Right atrium auricular region (tissue), 2 donors: ENCODE measurements at regions not wholly inside any gene's neighbourhood (a gene's known extent, or its start where the extent isn't known, plus 50 kb on each side); places are given as distances from the start of the nearest gene placed in this dataset.

Experiments used
- DNase-seq: peaks from one replicate; pipeline ENCODE4 v3.0.0-alpha.2; 2019; ENCODE audit warnings: low spot score
- H3K27ac ChIP-seq, 2 donors: fragments of 200-600 bp; sonication (generic); 1 replicate in 1 of 2; 2 replicates in 1 of 2; pipeline ENCODE4 v1.5.1; 2016 to 2019
- H3K27me3 ChIP-seq, 2 donors: fragments of 200-600 bp; sonication (generic); one replicate each; pipeline versions ENCODE4 v1.5.1 to v1.6.0; 2017 to 2019
- H3K36me3 ChIP-seq: fragments of 200-600 bp; sonication (generic); one replicate; pipeline ENCODE4 v1.5.1; 2016
- H3K4me1 ChIP-seq, 2 donors: fragments of 200-600 bp; sonication (generic); one replicate each; pipeline versions ENCODE4 v1.5.1 to v1.6.0; 2017 to 2019
- H3K4me3 ChIP-seq, 2 donors: fragments of 200-600 bp; sonication (generic); 1 replicate in 1 of 2; 2 replicates in 1 of 2; pipeline ENCODE4 v1.5.1; 2017 to 2019; ENCODE audit warnings: mild to moderate bottlenecking in 1 of 2, moderate library complexity in 1 of 2
- H3K9me3 ChIP-seq, 2 donors: fragments of 200-600 bp; sonication (generic); one replicate each; pipeline ENCODE4 v1.5.1; 2019
- TF ChIP-seq, protein P1 (sequence below), 2 donors: fragments of 200-600 bp; sonication (generic); IDR thresholded peaks; one replicate each; pipeline ENCODE4 v1.5.1; 2019; ENCODE audit warnings: antibody characterized with exemption in 2 of 2

DNA sequence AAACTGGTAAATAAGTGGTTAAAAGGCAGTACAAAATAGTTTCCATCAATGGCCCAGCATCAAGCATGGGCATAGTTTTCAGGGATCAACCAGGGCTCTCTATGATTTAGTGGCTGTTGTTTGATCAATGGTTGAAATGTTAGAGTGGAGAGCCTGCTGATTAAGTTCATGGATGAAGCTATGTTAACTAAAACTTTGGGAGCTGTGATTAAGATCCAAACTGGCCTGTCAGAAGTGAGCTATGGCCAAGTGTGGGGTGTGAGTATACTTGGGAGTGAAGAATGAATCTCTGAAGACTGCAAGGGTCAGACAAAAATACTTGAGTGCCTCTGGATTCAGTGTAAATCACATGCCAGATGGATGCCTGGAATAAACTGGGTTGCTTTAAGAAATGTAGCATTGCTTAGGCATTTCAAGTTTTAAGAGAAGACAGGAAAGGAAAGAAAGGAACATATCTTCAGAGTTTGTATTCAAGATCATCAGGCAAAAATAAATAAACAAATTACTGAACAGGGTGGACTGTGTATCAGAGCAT is 422.2 kb upstream of the ADAMTS9 start:
- DNase-seq = no peak
- peaks cover 0 to 5% of the 10 kb centered on the region in 2 donors for H3K4me1 ChIP-seq
- TF ChIP-seq, protein P1, sequence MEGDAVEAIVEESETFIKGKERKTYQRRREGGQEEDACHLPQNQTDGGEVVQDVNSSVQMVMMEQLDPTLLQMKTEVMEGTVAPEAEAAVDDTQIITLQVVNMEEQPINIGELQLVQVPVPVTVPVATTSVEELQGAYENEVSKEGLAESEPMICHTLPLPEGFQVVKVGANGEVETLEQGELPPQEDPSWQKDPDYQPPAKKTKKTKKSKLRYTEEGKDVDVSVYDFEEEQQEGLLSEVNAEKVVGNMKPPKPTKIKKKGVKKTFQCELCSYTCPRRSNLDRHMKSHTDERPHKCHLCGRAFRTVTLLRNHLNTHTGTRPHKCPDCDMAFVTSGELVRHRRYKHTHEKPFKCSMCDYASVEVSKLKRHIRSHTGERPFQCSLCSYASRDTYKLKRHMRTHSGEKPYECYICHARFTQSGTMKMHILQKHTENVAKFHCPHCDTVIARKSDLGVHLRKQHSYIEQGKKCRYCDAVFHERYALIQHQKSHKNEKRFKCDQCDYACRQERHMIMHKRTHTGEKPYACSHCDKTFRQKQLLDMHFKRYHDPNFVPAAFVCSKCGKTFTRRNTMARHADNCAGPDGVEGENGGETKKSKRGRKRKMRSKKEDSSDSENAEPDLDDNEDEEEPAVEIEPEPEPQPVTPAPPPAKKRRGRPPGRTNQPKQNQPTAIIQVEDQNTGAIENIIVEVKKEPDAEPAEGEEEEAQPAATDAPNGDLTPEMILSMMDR (IDR thresholded peaks at IDR 0.05) = no peak
- no peaks in the 10 kb centered on the region for H3K9me3 ChIP-seq
- H3K36me3 ChIP-seq = no peaks in the 10 kb centered on the region
- H3K27me3 ChIP-seq = no peaks in the 10 kb centered on the region
- no peak overlapping the region for H3K27ac ChIP-seq
- H3K4me3 ChIP-seq = no peak overlapping the region

DNA sequence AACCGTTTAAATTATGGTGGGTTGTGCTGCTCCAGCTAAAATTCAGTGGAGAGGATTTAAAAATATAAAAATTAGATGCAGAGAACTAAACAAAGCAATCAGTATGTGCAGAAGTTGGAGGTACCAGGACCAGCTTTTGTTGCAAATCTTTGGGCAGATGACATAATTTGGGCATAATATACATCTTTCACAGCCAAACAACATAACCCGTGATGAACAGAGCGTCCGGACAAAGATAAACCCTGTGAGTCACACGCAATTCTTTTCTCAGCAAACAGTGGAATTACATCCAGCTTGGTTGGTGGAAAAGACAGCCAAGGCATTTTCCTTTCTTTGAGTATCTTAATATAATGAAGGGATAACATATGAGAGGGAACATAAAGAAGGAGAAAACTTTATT is 419.4 kb upstream of the ADAMTS9 start:
- Histone ChIP-seq H3K36me3 (no peaks in the 10 kb centered on the region), H3K27me3 (no peaks in the 10 kb centered on the region), H3K27ac (no peak overlapping the region), H3K4me1 (peaks cover 0 to 5% of the 10 kb centered on the region in 2 donors), H3K9me3 (no peaks in the 10 kb centered on the region), H3K4me3 (no peak overlapping the region)
- DNase-seq = no peak
- TF ChIP-seq, protein P1 (IDR thresholded peaks at IDR 0.05) = no peak

DNA sequence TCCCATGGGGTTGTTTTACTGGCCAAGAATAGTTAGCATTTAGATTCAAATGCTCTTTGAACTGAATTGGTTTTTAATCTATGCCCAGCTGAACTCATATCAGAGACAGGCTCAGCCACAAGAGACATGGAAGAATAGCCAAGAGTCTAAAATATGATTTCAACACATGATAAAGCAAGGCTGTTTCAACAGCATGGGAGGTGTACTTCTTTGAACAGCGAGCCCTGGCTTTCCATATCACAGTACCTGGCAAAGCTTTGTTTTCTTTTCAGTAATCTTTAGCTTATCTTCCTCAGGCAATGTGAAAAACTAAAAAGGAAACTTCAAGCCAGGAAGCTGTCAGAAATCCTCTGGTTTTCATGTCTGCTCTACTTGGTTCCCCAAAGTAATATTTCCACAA is 413.6 kb upstream of the ADAMTS9 start:
- Histone ChIP-seq H3K4me1 (no peaks in the 10 kb centered on the region), H3K27me3 (no peaks in the 10 kb centered on the region)

DNA sequence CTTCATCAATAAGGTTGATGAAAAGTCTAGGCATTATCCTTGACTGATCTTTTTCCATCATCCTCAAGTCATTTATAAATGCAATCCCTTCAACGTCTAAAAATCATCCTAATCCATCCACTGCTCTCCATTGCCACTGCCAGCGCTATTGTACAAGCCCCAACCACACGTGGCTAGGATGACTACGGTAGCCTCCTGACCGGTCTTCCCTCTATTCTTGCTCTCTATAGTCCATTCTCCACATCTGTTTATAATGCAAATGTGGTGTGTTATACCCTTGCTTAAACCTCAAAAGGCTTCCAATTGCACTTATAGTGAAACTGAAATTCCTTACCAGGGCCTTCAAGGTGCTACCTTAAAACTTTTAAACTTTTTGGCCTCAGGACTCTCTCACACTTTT is 410.6 kb upstream of the ADAMTS9 start:
- H3K27me3 ChIP-seq = no peaks in the 10 kb centered on the region
- no peaks in the 10 kb centered on the region for H3K9me3 ChIP-seq
- TF ChIP-seq, protein P1 (IDR thresholded peaks at IDR 0.05) = no peak
- no peaks in the 10 kb centered on the region for H3K4me1 ChIP-seq
- no peak overlapping the region for H3K27ac ChIP-seq
- H3K36me3 ChIP-seq = no peaks in the 10 kb centered on the region
- no peak for DNase-seq
- H3K4me3 ChIP-seq = no peak overlapping the region

More for the DNA sequence above, 413.6 kb upstream of the ADAMTS9 start:
- H3K27ac ChIP-seq = no peak overlapping the region
- H3K9me3 ChIP-seq = no peaks in the 10 kb centered on the region
- DNase-seq = no peak
- TF ChIP-seq, protein P1 (IDR thresholded peaks at IDR 0.05) = no peak
- no peak overlapping the region for H3K4me3 ChIP-seq
- no peaks in the 10 kb centered on the region for H3K36me3 ChIP-seq

DNA sequence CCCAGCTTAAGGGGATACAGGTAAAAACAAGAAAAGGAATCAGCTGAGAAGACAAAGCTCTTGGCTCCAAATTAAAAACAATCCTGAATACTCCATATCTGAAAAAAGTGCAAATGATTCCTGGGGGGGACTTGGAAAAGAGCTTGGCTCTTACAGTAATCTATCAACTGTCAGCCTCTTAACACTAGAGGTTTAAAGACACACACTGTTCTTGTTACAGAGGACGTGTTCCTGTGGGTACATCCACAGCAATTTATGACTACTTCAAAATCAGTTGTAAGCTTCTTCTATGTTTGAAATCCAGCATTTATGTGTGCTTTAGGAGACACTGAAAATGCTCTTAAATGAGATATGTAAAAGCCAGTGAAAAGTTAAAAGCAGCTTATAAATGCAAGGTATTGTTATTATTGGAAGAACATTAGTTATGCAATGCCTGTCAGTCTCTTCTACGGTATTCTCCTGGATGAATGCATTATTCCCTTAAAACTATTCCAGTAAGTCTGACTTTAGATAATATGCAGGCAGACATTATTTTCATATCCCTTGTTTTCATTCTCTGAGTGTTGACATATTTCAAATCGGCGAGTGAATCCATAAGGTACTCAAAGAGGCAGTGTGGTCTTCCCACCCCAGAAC is 408.4 kb upstream of the ADAMTS9 start:
- Histone ChIP-seq H3K4me1 (no peaks in the 10 kb centered on the region), H3K27ac (no peak overlapping the region), H3K27me3 (no peaks in the 10 kb centered on the region), H3K4me3 (no peak overlapping the region), H3K9me3 (no peaks in the 10 kb centered on the region), H3K36me3 (no peaks in the 10 kb centered on the region)
- TF ChIP-seq, protein P1 (IDR thresholded peaks at IDR 0.05) = no peak
- DNase-seq = no peak

DNA sequence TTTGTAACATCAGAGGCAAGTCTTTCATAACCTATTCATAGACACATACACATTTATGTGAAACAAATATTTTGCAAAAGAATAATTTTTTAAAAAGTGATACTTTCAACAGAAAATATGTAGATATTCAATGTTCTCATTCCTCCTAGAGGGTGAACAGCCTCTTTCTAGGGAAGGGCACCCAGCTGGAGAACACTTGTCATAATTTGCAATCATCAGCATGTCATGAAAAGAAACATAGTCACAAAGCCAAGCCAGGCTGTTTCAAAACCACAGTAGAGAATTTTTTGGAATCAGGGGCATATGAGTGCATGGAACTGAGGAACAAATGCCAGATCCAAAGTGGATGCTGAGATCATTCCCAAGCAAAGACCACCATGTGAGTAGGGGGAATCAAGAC is 406.9 kb upstream of the ADAMTS9 start:
- Histone ChIP-seq H3K4me1 (no peaks in the 10 kb centered on the region), H3K9me3 (no peaks in the 10 kb centered on the region), H3K36me3 (no peaks in the 10 kb centered on the region), H3K4me3 (no peak overlapping the region), H3K27ac (no peak overlapping the region), H3K27me3 (no peaks in the 10 kb centered on the region)
- no peak for DNase-seq
- TF ChIP-seq, protein P1 (IDR thresholded peaks at IDR 0.05) = no peak
